Esophagus muscularis mucosa (tissue), 4 donors: ENCODE measurements at regions not wholly inside any gene's neighbourhood (a gene's known extent, or its start where the extent isn't known, plus 50 kb on each side); places are given as distances from the start of the nearest gene placed in this dataset.

Experiments used
- CTCF ChIP-seq, 3 experiments: fragments of 200-600 bp in 2 of 3; fragments of 450-650 bp in 1 of 3; sonication (generic) in 2 of 3; IDR thresholded peaks; one replicate each; pipeline ENCODE4 v1.5.1; 2017 to 2019; ENCODE audit warnings: antibody characterized with exemption in 3 of 3, mild to moderate bottlenecking in 2 of 3, moderate library complexity in 1 of 3
- EP300 ChIP-seq: sonication (generic); formaldehyde crosslinking; IDR thresholded peaks from one replicate; pipeline ENCODE4 v1.6.1; 2017; ENCODE audit warnings: antibody characterized with exemption
- POLR2A ChIP-seq: fragments of 450-650 bp; IDR thresholded peaks from one replicate; pipeline ENCODE4 v1.6.1; 2017; ENCODE audit warnings: antibody characterized with exemption, moderate library complexity, mild to moderate bottlenecking, low read depth

GRCh38 chr4:95981591-95981990, 141.7 kb downstream of the PDHA2 start:
- TF ChIP-seq EP300 (no peak), POLR2A (no peak), CTCF (IDR thresholded peaks at IDR 0.05) (no peak)
